ENCODE measurements at regions not wholly inside any gene's neighbourhood (a gene's known extent, or its start where the extent isn't known, plus 50 kb on each side); places are given as distances from the start of the nearest gene placed in this dataset.

- no peaks in the 10 kb centered on the region for H3K27me3 ChIP-seq
- H3K4me2 ChIP-seq = peak overlapping the region; percentile 13 to 86 (median 40); a peak in 18 of 22 replicates
- H3K4me3 ChIP-seq = no peak overlapping the region
- H4K20me1 ChIP-seq = no peaks in the 10 kb centered on the region
- H3K4me1 ChIP-seq = peaks cover 7 to 23% (median 13%) of the 10 kb centered on the region in 10 experiments; a peak in 18 of 20 replicates
- no peak for TF ChIP-seq Cebpa-rat (IDR thresholded peaks at IDR 0.05)
- peak overlapping the region in 8 of 11 experiments; percentile 13 to 63 (median 41); a peak in 12 of 22 replicates for H3K9ac ChIP-seq
- H3K27ac ChIP-seq = peak overlapping the region; percentile 30 to 82 (median 72); a peak in 19 of 22 replicates
- peaks cover 0 to 8% (median 4%) of the 10 kb centered on the region in 11 experiments; a peak in 6 of 22 replicates for H3K9me3 ChIP-seq (replicated peaks in 1 of 11)
- H3K36me3 ChIP-seq = no peaks in the 10 kb centered on the region
Measured at GRCh38 chr7:81140775-81141174, 221.9 kb upstream of the SEMA3C start.

GRCh38 chr7:81140252-81140651, 221.4 kb upstream of the SEMA3C start:
- Histone ChIP-seq H3K9ac (no peak overlapping the region), H3K27ac (peak overlapping the region in 6 of 11 experiments; percentile 72 to 82 (median 80); a peak in 10 of 22 replicates), H3K4me1 (peaks cover 7 to 23% (median 13%) of the 10 kb centered on the region in 10 experiments; a peak in 18 of 20 replicates), H3K27me3 (no peaks in the 10 kb centered on the region), H3K4me3 (no peak overlapping the region), H3K4me2 (peak overlapping the region in 6 of 11 experiments; percentile 32 to 86 (median 64); a peak in 9 of 22 replicates), H3K36me3 (no peaks in the 10 kb centered on the region), H3K9me3 (replicated peaks in 1 of 11) (peaks cover 0 to 8% (median 4%) of the 10 kb centered on the region in 11 experiments; a peak in 4 of 22 replicates), H4K20me1 (no peaks in the 10 kb centered on the region)
- no peak for TF ChIP-seq Cebpa-rat (IDR thresholded peaks at IDR 0.05)

- H3K36me3 ChIP-seq = no peaks in the 10 kb centered on the region
- no peaks in the 10 kb centered on the region for H3K27me3 ChIP-seq
- no peak overlapping the region for H3K27ac ChIP-seq
- TF ChIP-seq Cebpa-rat (IDR thresholded peaks at IDR 0.05) = no peak
- no peak overlapping the region; a peak in 1 of 22 replicates for H3K4me2 ChIP-seq
- H4K20me1 ChIP-seq = no peaks in the 10 kb centered on the region
- H3K9ac ChIP-seq = no peak overlapping the region
- H3K4me3 ChIP-seq = no peak overlapping the region
- H3K4me1 ChIP-seq = peaks cover 7 to 23% (median 13%) of the 10 kb centered on the region in 10 experiments; a peak in 18 of 20 replicates
- H3K9me3 ChIP-seq (replicated peaks in 1 of 11) = peaks cover 0 to 8% (median 4%) of the 10 kb centered on the region in 11 experiments; a peak in 5 of 22 replicates
Measured at GRCh38 chr7:81138870-81139269, 220.0 kb upstream of the SEMA3C start.

- Histone ChIP-seq H3K9ac (no peak overlapping the region), H3K9me3 (replicated peaks in 1 of 11) (peaks cover 0 to 10% (median 0%) of the 10 kb centered on the region in 11 experiments; a peak in 1 of 22 replicates), H3K4me1 (peaks cover 0 to 14% (median 2%) of the 10 kb centered on the region in 10 experiments; a peak in 14 of 20 replicates), H3K27ac (no peak overlapping the region), H3K4me3 (no peak overlapping the region), H3K36me3 (no peaks in the 10 kb centered on the region), H4K20me1 (no peaks in the 10 kb centered on the region), H3K27me3 (no peaks in the 10 kb centered on the region), H3K4me2 (no peak overlapping the region)
- TF ChIP-seq Cebpa-rat (IDR thresholded peaks at IDR 0.05) = no peak
Measured at GRCh38 chr7:81135324-81135723, 216.5 kb upstream of the SEMA3C start.

GRCh38 chr7:81128011-81128410, 209.2 kb upstream of the SEMA3C start:
- no peak for TF ChIP-seq Cebpa-rat (IDR thresholded peaks at IDR 0.05)
- H3K9me3 ChIP-seq (replicated peaks in 1 of 11) = peaks cover 5 to 32% (median 16%) of the 10 kb centered on the region in 11 experiments; a peak in 20 of 22 replicates

GRCh38 chr7:81120803-81121202, 202.0 kb upstream of the SEMA3C start:
- Histone ChIP-seq H3K9ac (no peak overlapping the region), H3K4me2 (no peak overlapping the region), H3K4me3 (no peak overlapping the region), H4K20me1 (no peaks in the 10 kb centered on the region), H3K9me3 (replicated peaks in 1 of 11) (no peaks in the 10 kb centered on the region), H3K4me1 (0 out of 20 replicates have a peak, but pooled peaks cover 0 to 4% (median 0%) of the 10 kb centered on the region in 10 experiments), H3K27ac (no peak overlapping the region), H3K27me3 (no peaks in the 10 kb centered on the region), H3K36me3 (no peaks in the 10 kb centered on the region)
- no peak for TF ChIP-seq Cebpa-rat (IDR thresholded peaks at IDR 0.05)

More at GRCh38 chr7:81128011-81128410, 209.2 kb upstream of the SEMA3C start:
- H3K9ac ChIP-seq = no peak overlapping the region
- no peaks in the 10 kb centered on the region for H3K36me3 ChIP-seq
- no peak overlapping the region for H3K4me3 ChIP-seq
- no peaks in the 10 kb centered on the region for H4K20me1 ChIP-seq
- H3K4me1 ChIP-seq = peaks cover 0 to 4% (median 0%) of the 10 kb centered on the region in 10 experiments; a peak in 1 of 20 replicates
- H3K27ac ChIP-seq = no peak overlapping the region
- no peak overlapping the region for H3K4me2 ChIP-seq
- no peaks in the 10 kb centered on the region for H3K27me3 ChIP-seq

- Histone ChIP-seq H3K4me2 (no peak overlapping the region), H3K27me3 (no peaks in the 10 kb centered on the region), H3K4me1 (0 out of 20 replicates have a peak, but pooled peaks cover 0 to 4% (median 0%) of the 10 kb centered on the region in 10 experiments), H3K27ac (no peak overlapping the region), H3K9me3 (replicated peaks in 1 of 11) (no peaks in the 10 kb centered on the region), H3K36me3 (no peaks in the 10 kb centered on the region), H4K20me1 (no peaks in the 10 kb centered on the region), H3K4me3 (no peak overlapping the region), H3K9ac (no peak overlapping the region)
- TF ChIP-seq Cebpa-rat (IDR thresholded peaks at IDR 0.05) = no peak
Measured at GRCh38 chr7:81120111-81120510, 201.3 kb upstream of the SEMA3C start.

- Histone ChIP-seq H3K36me3 (no peaks in the 10 kb centered on the region), H3K9me3 (replicated peaks in 1 of 11) (no peaks in the 10 kb centered on the region), H3K4me3 (no peak overlapping the region), H4K20me1 (no peaks in the 10 kb centered on the region), H3K4me1 (0 out of 20 replicates have a peak, but pooled peaks cover 0 to 4% (median 0%) of the 10 kb centered on the region in 10 experiments), H3K9ac (no peak overlapping the region), H3K27me3 (no peaks in the 10 kb centered on the region), H3K27ac (no peak overlapping the region), H3K4me2 (no peak overlapping the region)
- no peak for TF ChIP-seq Cebpa-rat (IDR thresholded peaks at IDR 0.05)
Measured at GRCh38 chr7:81114633-81115032, 195.8 kb upstream of the SEMA3C start.

GRCh38 chr7:81112731-81113130, 193.9 kb upstream of the SEMA3C start:
- no peak overlapping the region for H3K9ac ChIP-seq
- H3K36me3 ChIP-seq = no peaks in the 10 kb centered on the region
- no peak for TF ChIP-seq Cebpa-rat (IDR thresholded peaks at IDR 0.05)
- H3K9me3 ChIP-seq (replicated peaks in 1 of 11) = no peaks in the 10 kb centered on the region
- H3K4me1 ChIP-seq = 0 out of 20 replicates have a peak, but pooled peaks cover 0 to 4% (median 0%) of the 10 kb centered on the region in 10 experiments
- no peaks in the 10 kb centered on the region for H4K20me1 ChIP-seq
- H3K27ac ChIP-seq = no peak overlapping the region
- no peaks in the 10 kb centered on the region for H3K27me3 ChIP-seq
- no peak overlapping the region for H3K4me3 ChIP-seq
- H3K4me2 ChIP-seq = no peak overlapping the region
